GM23338 (cell line): ENCODE measurements at regions not wholly inside any gene's neighbourhood (a gene's known extent, or its start where the extent isn't known, plus 50 kb on each side); places are given as distances from the start of the nearest gene placed in this dataset.

ENCODE experiments used
- ATAC-seq: fragments of 200-7000 bp; cut with Tn5 transposase; 3 replicates; pipeline ENCODE4 v1.9.1; 2020
- DNase-seq: peaks from one replicate; pipeline ENCODE4 v3.0.0-alpha.2; 2015; ENCODE audit warnings: low spot score
- H2AFZ ChIP-seq: fragments of 200-600 bp; sonication (generic); 2 replicates; pipeline ENCODE4 v1.8.0; 2016; ENCODE audit warnings: antibody characterized with exemption, mild to moderate bottlenecking, moderate library complexity
- H3F3A ChIP-seq: fragments of 200-600 bp; sonication (generic); replicated peaks from 2 replicates; pipeline ENCODE4 v1.8.0; 2017; ENCODE audit warnings: antibody characterized with exemption, mixed run types, low read depth
- H3K27ac ChIP-seq: fragments of 200-600 bp; sonication (generic); 2 replicates; pipeline ENCODE4 v1.6.1; 2016; ENCODE audit warnings: low read depth
- H3K27me3 ChIP-seq: fragments of 200-600 bp; sonication (generic); 2 replicates; pipeline ENCODE4 v1.8.0; 2016; ENCODE audit warnings: mild to moderate bottlenecking, mixed run types, moderate library complexity; ENCODE audit not compliant: insufficient read depth
- H3K36me3 ChIP-seq: fragments of 200-600 bp; sonication (generic); 2 replicates; pipeline ENCODE4 v1.8.0; 2016; ENCODE audit warnings: mild to moderate bottlenecking; ENCODE audit not compliant: insufficient read depth
- H3K4me1 ChIP-seq: fragments of 200-600 bp; sonication (generic); 2 replicates; pipeline ENCODE4 v1.8.0; 2016; ENCODE audit warnings: mild to moderate bottlenecking, moderate library complexity; ENCODE audit not compliant: insufficient read depth
- H3K4me2 ChIP-seq: fragments of 200-600 bp; sonication (generic); 2 replicates; pipeline ENCODE4 v1.7.1; 2017; ENCODE audit warnings: mixed run types
- H3K4me3 ChIP-seq: fragments of 200-600 bp; sonication (generic); 2 replicates; pipeline ENCODE4 v1.6.1; 2016; ENCODE audit warnings: mixed run types
- H3K79me2 ChIP-seq: fragments of 200-600 bp; sonication (generic); replicated peaks from 2 replicates; pipeline ENCODE4 v1.8.0; 2017; ENCODE audit warnings: mild to moderate bottlenecking; ENCODE audit not compliant: insufficient read depth
- H3K9me2 ChIP-seq: fragments of 200-600 bp; sonication (generic); 2 replicates; pipeline ENCODE4 v1.8.0; 2017; ENCODE audit not compliant: insufficient read depth
- H4K20me1 ChIP-seq: fragments of 200-600 bp; sonication (generic); replicated peaks from 2 replicates; pipeline ENCODE4 v1.8.0; 2017; ENCODE audit warnings: mild to moderate bottlenecking; ENCODE audit not compliant: insufficient read depth
- H3K27ac Mint-ChIP-seq: 2 replicates; pipeline ENCODE4 v1.8.0; 2020; ENCODE audit warnings: inconsistent platforms, mild to moderate bottlenecking, moderate library complexity, mixed read lengths
- H3K27me3 Mint-ChIP-seq: 3 replicates; pipeline ENCODE4 v1.8.0; 2022; ENCODE audit warnings: low read depth, mild to moderate bottlenecking, moderate library complexity, mixed read lengths, inconsistent platforms; ENCODE audit not compliant: insufficient read depth, poor library complexity
- H3K36me3 Mint-ChIP-seq: 3 replicates; pipeline ENCODE4 v1.8.0; 2021; ENCODE audit warnings: low read depth, mild to moderate bottlenecking, inconsistent platforms, moderate library complexity, mixed read lengths
- H3K4me1 Mint-ChIP-seq: 3 replicates; pipeline ENCODE4 v1.8.0; 2020; ENCODE audit warnings: mild to moderate bottlenecking, inconsistent platforms, mixed read lengths
- H3K4me3 Mint-ChIP-seq: 3 replicates; pipeline ENCODE4 v1.8.0; 2021; ENCODE audit warnings: moderate library complexity, mild to moderate bottlenecking, inconsistent platforms, mixed read lengths
- H3K9me3 Mint-ChIP-seq: 3 replicates; pipeline ENCODE4 v1.8.0; 2020; ENCODE audit warnings: moderate library complexity, mild to moderate bottlenecking, inconsistent platforms, mixed read lengths
- CTCF ChIP-seq, 2 experiments: fragments of 200-600 bp in 1 of 2; sonication (generic) in 1 of 2; conservative IDR thresholded peaks; 2 replicates each; pipeline versions ENCODE4 v1.5.1 to v1.6.1; 2016 to 2017; ENCODE audit warnings: antibody characterized with exemption in 2 of 2, low read depth in 2 of 2, mild to moderate bottlenecking in 2 of 2, moderate library complexity in 1 of 2
- EZH2 ChIP-seq: fragments of 200-600 bp; sonication (generic); IDR thresholded peaks from one replicate; pipeline ENCODE4 v1.8.0; 2017; ENCODE audit warnings: antibody characterized with exemption, mild to moderate bottlenecking, low read depth; ENCODE audit not compliant: unreplicated experiment
- EZH2phosphoT487 ChIP-seq: fragments of 200-600 bp; sonication (generic); IDR thresholded peaks from one replicate; pipeline ENCODE4 v1.8.1; 2018; ENCODE audit warnings: antibody characterized with exemption; ENCODE audit not compliant: unreplicated experiment
- JUNB ChIP-seq: IDR thresholded peaks from one replicate; pipeline ENCODE4 v1.6.1; 2016; ENCODE audit warnings: antibody characterized with exemption; ENCODE audit not compliant: unreplicated experiment
- NANOG ChIP-seq: IDR thresholded peaks from 2 replicates; pipeline ENCODE4 v1.6.1; 2016; ENCODE audit warnings: antibody characterized with exemption, borderline replicate concordance
- POLR2AphosphoS5 ChIP-seq: IDR thresholded peaks from 2 replicates; pipeline ENCODE4 v1.6.1; 2016; ENCODE audit warnings: antibody characterized with exemption, low read depth
- STAT1 ChIP-seq: IDR thresholded peaks from one replicate; pipeline ENCODE4 v1.6.1; 2016; ENCODE audit warnings: antibody characterized with exemption; ENCODE audit not compliant: unreplicated experiment
- ZNF114 ChIP-seq: fragments of 250-450 bp; sonication (Bioruptor Pico); IDR thresholded peaks from 2 replicates; pipeline ENCODE4 v1.5.0; 2020; ENCODE audit warnings: mild to moderate bottlenecking, moderate library complexity
- ZNF331 ChIP-seq: fragments of 250-450 bp; sonication (Bioruptor Pico); IDR thresholded peaks from 2 replicates; pipeline ENCODE4 v1.5.0; 2020; ENCODE audit warnings: low read depth, mild to moderate bottlenecking, moderate library complexity
- TF ChIP-seq, protein P1 (sequence below): fragments of 250-450 bp; sonication (Bioruptor Pico); IDR thresholded peaks from 2 replicates; pipeline ENCODE4 v1.5.0; 2020; ENCODE audit warnings: mild to moderate bottlenecking, moderate library complexity
- TF ChIP-seq, protein P2 (sequence below): IDR thresholded peaks from 2 replicates; pipeline ENCODE4 v1.6.1; 2016; ENCODE audit warnings: antibody characterized with exemption

DNA sequence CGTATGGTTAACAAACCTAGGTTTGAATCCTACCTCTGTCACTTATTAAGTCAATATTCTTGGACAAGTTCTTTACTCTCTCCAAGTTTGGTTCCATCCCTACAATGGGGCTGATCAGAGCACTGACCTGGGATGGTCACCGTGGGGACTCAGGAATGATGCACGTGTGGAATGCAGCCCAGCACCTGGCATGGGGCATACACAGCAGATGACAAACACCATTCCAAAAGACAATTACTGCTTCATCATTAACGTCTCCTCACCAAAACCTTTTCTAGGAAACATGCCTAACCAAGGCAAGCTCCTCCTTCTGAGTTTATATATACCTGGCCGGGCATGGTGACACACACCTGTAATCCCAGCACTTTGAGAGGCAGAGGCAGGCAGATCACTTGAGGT is 532.9 kb upstream of the ID2 start (continued):
- TF ChIP-seq, protein P1, sequence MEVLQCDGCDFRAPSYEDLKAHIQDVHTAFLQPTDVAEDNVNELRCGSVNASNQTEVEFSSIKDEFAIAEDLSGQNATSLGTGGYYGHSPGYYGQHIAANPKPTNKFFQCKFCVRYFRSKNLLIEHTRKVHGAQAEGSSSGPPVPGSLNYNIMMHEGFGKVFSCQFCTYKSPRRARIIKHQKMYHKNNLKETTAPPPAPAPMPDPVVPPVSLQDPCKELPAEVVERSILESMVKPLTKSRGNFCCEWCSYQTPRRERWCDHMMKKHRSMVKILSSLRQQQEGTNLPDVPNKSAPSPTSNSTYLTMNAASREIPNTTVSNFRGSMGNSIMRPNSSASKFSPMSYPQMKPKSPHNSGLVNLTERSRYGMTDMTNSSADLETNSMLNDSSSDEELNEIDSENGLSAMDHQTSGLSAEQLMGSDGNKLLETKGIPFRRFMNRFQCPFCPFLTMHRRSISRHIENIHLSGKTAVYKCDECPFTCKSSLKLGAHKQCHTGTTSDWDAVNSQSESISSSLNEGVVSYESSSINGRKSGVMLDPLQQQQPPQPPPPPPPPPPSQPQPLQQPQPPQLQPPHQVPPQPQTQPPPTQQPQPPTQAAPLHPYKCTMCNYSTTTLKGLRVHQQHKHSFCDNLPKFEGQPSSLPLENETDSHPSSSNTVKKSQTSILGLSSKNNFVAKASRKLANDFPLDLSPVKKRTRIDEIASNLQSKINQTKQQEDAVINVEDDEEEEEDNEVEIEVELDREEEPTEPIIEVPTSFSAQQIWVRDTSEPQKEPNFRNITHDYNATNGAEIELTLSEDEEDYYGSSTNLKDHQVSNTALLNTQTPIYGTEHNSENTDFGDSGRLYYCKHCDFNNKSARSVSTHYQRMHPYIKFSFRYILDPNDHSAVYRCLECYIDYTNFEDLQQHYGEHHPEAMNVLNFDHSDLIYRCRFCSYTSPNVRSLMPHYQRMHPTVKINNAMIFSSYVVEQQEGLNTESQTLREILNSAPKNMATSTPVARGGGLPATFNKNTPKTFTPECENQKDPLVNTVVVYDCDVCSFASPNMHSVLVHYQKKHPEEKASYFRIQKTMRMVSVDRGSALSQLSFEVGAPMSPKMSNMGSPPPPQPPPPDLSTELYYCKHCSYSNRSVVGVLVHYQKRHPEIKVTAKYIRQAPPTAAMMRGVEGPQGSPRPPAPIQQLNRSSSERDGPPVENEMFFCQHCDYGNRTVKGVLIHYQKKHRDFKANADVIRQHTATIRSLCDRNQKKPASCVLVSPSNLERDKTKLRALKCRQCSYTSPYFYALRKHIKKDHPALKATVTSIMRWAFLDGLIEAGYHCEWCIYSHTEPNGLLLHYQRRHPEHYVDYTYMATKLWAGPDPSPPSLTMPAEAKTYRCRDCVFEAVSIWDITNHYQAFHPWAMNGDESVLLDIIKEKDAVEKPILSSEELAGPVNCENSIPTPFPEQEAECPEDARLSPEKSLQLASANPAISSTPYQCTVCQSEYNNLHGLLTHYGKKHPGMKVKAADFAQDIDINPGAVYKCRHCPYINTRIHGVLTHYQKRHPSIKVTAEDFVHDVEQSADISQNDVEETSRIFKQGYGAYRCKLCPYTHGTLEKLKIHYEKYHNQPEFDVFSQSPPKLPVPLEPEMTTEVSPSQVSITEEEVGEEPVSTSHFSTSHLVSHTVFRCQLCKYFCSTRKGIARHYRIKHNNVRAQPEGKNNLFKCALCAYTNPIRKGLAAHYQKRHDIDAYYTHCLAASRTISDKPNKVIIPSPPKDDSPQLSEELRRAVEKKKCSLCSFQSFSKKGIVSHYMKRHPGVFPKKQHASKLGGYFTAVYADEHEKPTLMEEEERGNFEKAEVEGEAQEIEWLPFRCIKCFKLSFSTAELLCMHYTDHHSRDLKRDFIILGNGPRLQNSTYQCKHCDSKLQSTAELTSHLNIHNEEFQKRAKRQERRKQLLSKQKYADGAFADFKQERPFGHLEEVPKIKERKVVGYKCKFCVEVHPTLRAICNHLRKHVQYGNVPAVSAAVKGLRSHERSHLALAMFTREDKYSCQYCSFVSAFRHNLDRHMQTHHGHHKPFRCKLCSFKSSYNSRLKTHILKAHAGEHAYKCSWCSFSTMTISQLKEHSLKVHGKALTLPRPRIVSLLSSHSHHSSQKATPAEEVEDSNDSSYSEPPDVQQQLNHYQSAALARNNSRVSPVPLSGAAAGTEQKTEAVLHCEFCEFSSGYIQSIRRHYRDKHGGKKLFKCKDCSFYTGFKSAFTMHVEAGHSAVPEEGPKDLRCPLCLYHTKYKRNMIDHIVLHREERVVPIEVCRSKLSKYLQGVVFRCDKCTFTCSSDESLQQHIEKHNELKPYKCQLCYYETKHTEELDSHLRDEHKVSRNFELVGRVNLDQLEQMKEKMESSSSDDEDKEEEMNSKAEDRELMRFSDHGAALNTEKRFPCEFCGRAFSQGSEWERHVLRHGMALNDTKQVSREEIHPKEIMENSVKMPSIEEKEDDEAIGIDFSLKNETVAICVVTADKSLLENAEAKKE (CRISPR knock-in tag): no peak
- no peak for TF ChIP-seq STAT1
- TF ChIP-seq, protein P2, sequence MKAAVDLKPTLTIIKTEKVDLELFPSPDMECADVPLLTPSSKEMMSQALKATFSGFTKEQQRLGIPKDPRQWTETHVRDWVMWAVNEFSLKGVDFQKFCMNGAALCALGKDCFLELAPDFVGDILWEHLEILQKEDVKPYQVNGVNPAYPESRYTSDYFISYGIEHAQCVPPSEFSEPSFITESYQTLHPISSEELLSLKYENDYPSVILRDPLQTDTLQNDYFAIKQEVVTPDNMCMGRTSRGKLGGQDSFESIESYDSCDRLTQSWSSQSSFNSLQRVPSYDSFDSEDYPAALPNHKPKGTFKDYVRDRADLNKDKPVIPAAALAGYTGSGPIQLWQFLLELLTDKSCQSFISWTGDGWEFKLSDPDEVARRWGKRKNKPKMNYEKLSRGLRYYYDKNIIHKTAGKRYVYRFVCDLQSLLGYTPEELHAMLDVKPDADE: no peak
- TF ChIP-seq JUNB: no peak
- TF ChIP-seq CTCF (conservative IDR thresholded peaks at IDR 0.05; ENCODE audit: low read depth in 2 of 2): no peak
- TF ChIP-seq ZNF114: no peak

- Histone ChIP-seq H3K4me3 (no peak overlapping the region), H3K9me2 (peaks cover 10% of the 10 kb centered on the region), H3K79me2 (no peaks in the 10 kb centered on the region), H3F3A (no peaks in the 10 kb centered on the region), H3K27me3 (no peaks in the 10 kb centered on the region), H3K27ac (no peak overlapping the region), H3K4me2 (no peak overlapping the region), H3K4me1 (no peaks in the 10 kb centered on the region), H3K36me3 (no peaks in the 10 kb centered on the region), H2AFZ (0 out of 2 replicates have a peak overlapping the region, but pooled peaks have one; percentile 52), H4K20me1 (no peaks in the 10 kb centered on the region)
- H3K9me3 Mint-ChIP-seq: no peaks in the 10 kb centered on the region
- H3K4me1 Mint-ChIP-seq: peaks cover 8% of the 10 kb centered on the region; the same call in 2 of the 3 replicates
- no peak overlapping the region for H3K4me3 Mint-ChIP-seq
- DNase-seq (peak; percentile 25), ATAC-seq (peak; percentile 69)
- H3K27me3 Mint-ChIP-seq: peaks cover 5% of the 10 kb centered on the region
- H3K36me3 Mint-ChIP-seq: no peaks in the 10 kb centered on the region
- no peak overlapping the region for H3K27ac Mint-ChIP-seq
- TF ChIP-seq, protein P2: no peak
- TF ChIP-seq NANOG (no peak), ZNF331 (CRISPR knock-in tag) (no peak), POLR2AphosphoS5 (no peak), CTCF (conservative IDR thresholded peaks at IDR 0.05; ENCODE audit: low read depth in 2 of 2) (no peak), ZNF114 (no peak), EZH2 (no peak), EZH2phosphoT487 (no peak)
Measured at GRCh38 chr2:8149985-8150539, 531.8 kb upstream of the ID2 start.
